SK-N-SH (cell line): ENCODE measurements at regions not wholly inside any gene's neighbourhood (a gene's known extent, or its start where the extent isn't known, plus 50 kb on each side); places are given as distances from the start of the nearest gene placed in this dataset.

Source experiments
- CTCF ChIA-PET: fragments of 300-600, 350-600 bp; formaldehyde crosslinking; extraction: SDS; loops from one replicate; lab custom pipeline; 2021; lab: Yijun Ruan, JAX
- POLR2A ChIA-PET: fragments of 350-600 bp; sonication (Branson Sonifier 250); formaldehyde crosslinking; extraction: SDS; loops from one replicate; lab custom pipeline; 2020; ENCODE audit warnings: antibody characterized with exemption, inconsistent platforms; lab: Yijun Ruan, JAX
- DNase-seq: peaks from one replicate; pipeline ENCODE4 v3.0.0; 2012
- H2AFZ ChIP-seq: fragments of 200-600 bp; sonication (generic); 2 replicates; pipeline ENCODE4 v1.8.1; 2016; ENCODE audit warnings: antibody characterized with exemption, mild to moderate bottlenecking, low read depth
- H3F3A ChIP-seq: fragments of 200-600 bp; sonication (generic); replicated peaks from 2 replicates; pipeline ENCODE3; 2016; ENCODE audit warnings: antibody characterized with exemption, mild to moderate bottlenecking; ENCODE audit not compliant: insufficient read depth
- H3K27ac ChIP-seq, 2 experiments: fragments of 200-500 bp in 1 of 2; fragments of 200-600 bp in 1 of 2; sonication (Bioruptor generic) in 1 of 2; sonication (generic), shearing (Covaris generic) in 1 of 2; 2 replicates each; pipeline versions ENCODE4 v1.5.1 to v1.6.1; 2014 to 2016; ENCODE audit warnings: low read depth in 2 of 2, inconsistent platforms in 1 of 2, low read length in 1 of 2, mild to moderate bottlenecking in 1 of 2, mixed read lengths in 1 of 2
- H3K27me3 ChIP-seq: fragments of 200-600 bp; sonication (generic), shearing (Covaris generic); 2 replicates; pipeline ENCODE4 v1.6.1; 2016; ENCODE audit warnings: mixed run types; ENCODE audit not compliant: insufficient read depth
- H3K36me3 ChIP-seq, 2 experiments: fragments of 200-500 bp in 1 of 2; fragments of 200-600 bp in 1 of 2; sonication (Bioruptor generic) in 1 of 2; sonication (generic) in 1 of 2; replicated peaks in 1 of 2; 2 replicates each; pipeline versions ENCODE3 to v1.5.1; 2014 to 2016; ENCODE audit warnings: low read length in 1 of 2, mild to moderate bottlenecking in 1 of 2; ENCODE audit not compliant: insufficient read depth in 2 of 2, control insufficient read depth in 1 of 2
- H3K4me1 ChIP-seq, 2 experiments: fragments of 200-500 bp in 1 of 2; fragments of 200-600 bp in 1 of 2; sonication (Bioruptor generic) in 1 of 2; sonication (generic), shearing (Covaris generic) in 1 of 2; 2 replicates each; pipeline versions ENCODE4 v1.5.1 to v1.6.1; 2014 to 2016; ENCODE audit warnings: low read depth in 1 of 2, low read length in 1 of 2, mixed run types in 1 of 2; ENCODE audit not compliant: insufficient read depth in 2 of 2, control insufficient read depth in 1 of 2
- H3K4me2 ChIP-seq: fragments of 200-600 bp; sonication (generic), shearing (Covaris generic); 2 replicates; pipeline ENCODE4 v1.6.1; 2017; ENCODE audit warnings: mixed run types
- H3K4me3 ChIP-seq, 2 experiments: fragments of 200-500 bp in 1 of 2; fragments of 200-600 bp in 1 of 2; sonication (Bioruptor generic) in 1 of 2; sonication (generic), shearing (Covaris generic) in 1 of 2; 2 replicates each; pipeline versions ENCODE4 v1.5.1 to v1.8.1; 2014 to 2016; ENCODE audit warnings: low read depth in 2 of 2, inconsistent platforms in 1 of 2, low read length in 1 of 2, mild to moderate bottlenecking in 1 of 2, mixed read lengths in 1 of 2, moderate library complexity in 1 of 2
- H3K79me2 ChIP-seq: fragments of 200-600 bp; sonication (generic); 2 replicates; pipeline ENCODE4 v1.8.1; 2017; ENCODE audit warnings: mild to moderate bottlenecking; ENCODE audit not compliant: insufficient read depth
- H3K9ac ChIP-seq: fragments of 200-600 bp; sonication (generic); 2 replicates; pipeline ENCODE4 v1.6.1; 2017; ENCODE audit warnings: mixed run types
- H3K9me2 ChIP-seq: fragments of 200-600 bp; sonication (generic); 2 replicates; pipeline ENCODE4 v1.6.1; 2017; ENCODE audit warnings: mixed run types
- H3K9me3 ChIP-seq: fragments of 200-600 bp; sonication (generic); 2 replicates; pipeline ENCODE4 v1.6.1; 2017; ENCODE audit warnings: mixed run types, mild to moderate bottlenecking, moderate library complexity
- H4K20me1 ChIP-seq: fragments of 200-600 bp; sonication (generic); 2 replicates; pipeline ENCODE4 v1.6.1; 2017; ENCODE audit warnings: mild to moderate bottlenecking, mixed run types; ENCODE audit not compliant: insufficient read depth
- EP300 ChIP-seq, 2 experiments: IDR thresholded peaks; 2 replicates each; pipeline versions ENCODE4 v1.4.0 to v1.6.1; 2012; ENCODE audit warnings: borderline replicate concordance in 1 of 2, low read depth in 1 of 2, low read length in 1 of 2
- EZH2phosphoT487 ChIP-seq: fragments of 200-600 bp; sonication (generic); IDR thresholded peaks from 2 replicates; pipeline ENCODE4 v1.6.1; 2017; ENCODE audit warnings: low read depth, mixed run types, mild to moderate bottlenecking, antibody characterized with exemption, moderate library complexity, borderline replicate concordance
- FOSL2 ChIP-seq: IDR thresholded peaks from 2 replicates; pipeline ENCODE4 v1.4.0; 2012; ENCODE audit warnings: low read depth, mild to moderate bottlenecking, moderate library complexity, borderline replicate concordance
- FOXM1 ChIP-seq: IDR thresholded peaks from 2 replicates; pipeline ENCODE4 v1.4.0; 2012; ENCODE audit warnings: low read depth, mild to moderate bottlenecking
- GABPA ChIP-seq: IDR thresholded peaks from 2 replicates; pipeline ENCODE4 v1.4.0; 2012; ENCODE audit warnings: low read depth, mild to moderate bottlenecking
- MXI1 ChIP-seq: IDR thresholded peaks from 2 replicates; pipeline ENCODE4 v1.6.1; 2012; ENCODE audit warnings: mild to moderate bottlenecking, low read depth, low read length, improper control_type of control experiment
- NFIC ChIP-seq: IDR thresholded peaks from 2 replicates; pipeline ENCODE4 v1.4.0; 2012; ENCODE audit warnings: borderline replicate concordance
- POLR2AphosphoS5 ChIP-seq: IDR thresholded peaks from 2 replicates; pipeline ENCODE4 v1.6.1; 2012; ENCODE audit warnings: low read depth, low read length
- RCOR1 ChIP-seq: fragments of 150-350 bp; IDR thresholded peaks from 2 replicates; pipeline ENCODE4 v1.6.1; 2017; ENCODE audit warnings: antibody characterized with exemption, low read length
- RFX5 ChIP-seq: IDR thresholded peaks from 2 replicates; pipeline ENCODE4 v1.6.1; 2012; ENCODE audit warnings: mild to moderate bottlenecking, improper control_type of control experiment, low read length
- TAF1 ChIP-seq: IDR thresholded peaks from 2 replicates; pipeline ENCODE4 v1.6.1; 2012; ENCODE audit warnings: low read depth, mild to moderate bottlenecking, low read length, moderate library complexity, borderline replicate concordance
- TEAD4 ChIP-seq: IDR thresholded peaks from 2 replicates; pipeline ENCODE4 v1.4.0; 2012; ENCODE audit warnings: mild to moderate bottlenecking, borderline replicate concordance; ENCODE audit not compliant: insufficient read depth
- YY1 ChIP-seq: IDR thresholded peaks from 2 replicates; pipeline ENCODE4 v1.4.0; 2012; ENCODE audit warnings: low read depth, mild to moderate bottlenecking
- WGBS: methylation state at CpG from one replicate; pipeline ENCODE4 v1.1.6; 2017; ENCODE audit warnings: low lambda C conversion rate; 5-methylcytosine and 5-hydroxymethylcytosine counted together
- TF ChIP-seq, protein P1 (sequence below): IDR thresholded peaks from 2 replicates; pipeline ENCODE4 v1.4.0; 2012; ENCODE audit warnings: low read depth, borderline replicate concordance
- TF ChIP-seq, protein P2 (sequence below): fragments of 150-350 bp; IDR thresholded peaks from 2 replicates; pipeline ENCODE4 v1.6.1; 2017; ENCODE audit warnings: antibody characterized with exemption, low read length, low read depth, borderline replicate concordance
- TF ChIP-seq, protein P3 (sequence below): fragments of 200-600 bp; sonication (generic); IDR thresholded peaks from 2 replicates; pipeline ENCODE4 v1.6.1; 2017; ENCODE audit warnings: antibody characterized with exemption, mild to moderate bottlenecking, moderate library complexity

DNA sequence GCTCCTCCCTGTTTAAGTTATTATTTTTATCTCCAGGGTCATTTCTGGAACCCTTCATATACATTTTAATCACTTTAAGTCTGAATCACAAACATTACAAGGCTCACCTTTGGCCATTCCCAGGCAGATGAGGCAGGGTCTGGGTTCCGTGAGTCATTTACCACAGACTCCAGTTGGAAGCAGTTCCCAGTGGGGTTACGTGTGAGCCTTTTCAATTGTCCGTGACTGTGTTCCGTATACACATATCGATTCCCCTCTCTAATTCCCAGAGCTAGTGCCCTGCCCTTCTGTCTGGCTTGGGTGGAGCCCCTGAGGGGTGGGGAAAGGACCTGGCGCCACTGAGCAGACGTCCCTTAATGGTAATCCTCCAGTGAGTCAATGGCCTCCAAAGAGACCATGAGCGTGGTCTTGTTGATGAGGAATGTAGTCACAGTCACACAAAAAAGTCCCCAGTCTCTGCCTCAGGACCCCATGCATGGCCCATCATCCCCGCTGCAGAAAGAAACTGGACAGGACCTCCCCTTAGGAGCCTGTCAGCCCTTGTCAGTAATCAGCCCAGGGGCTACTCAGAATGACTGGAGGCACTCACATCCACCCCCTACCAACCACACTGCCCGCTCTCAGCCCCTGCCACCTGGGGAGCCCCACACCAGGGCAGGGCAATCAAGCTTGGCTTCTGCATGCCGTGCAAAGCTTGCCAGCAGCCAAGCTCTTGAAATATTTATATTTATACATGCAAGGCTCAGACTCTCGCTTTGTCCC is 144.4 kb downstream of the ZIC5 start:
- Histone ChIP-seq H3K27me3 (no peaks in the 10 kb centered on the region), H3K36me3 (no peaks in the 10 kb centered on the region), H3K27ac (no peak overlapping the region), H3K9ac (no peak overlapping the region), H3K9me2 (no peaks in the 10 kb centered on the region), H3K4me2 (no peak overlapping the region), H3K4me3 (no peak overlapping the region), H4K20me1 (no peaks in the 10 kb centered on the region), H3K9me3 (no peaks in the 10 kb centered on the region), H3K79me2 (no peaks in the 10 kb centered on the region), H3F3A (no peaks in the 10 kb centered on the region), H3K4me1 (no peaks in the 10 kb centered on the region), H2AFZ (no peak overlapping the region)
- WGBS, result 60% methylated on average over 8 of the region's 12 CpGs
- POLR2A ChIA-PET, result no interaction called here
- no peak for TF ChIP-seq RFX5
- CTCF ChIA-PET, result no interaction called here
- no peak for DNase-seq

GRCh38 chr13:99823961-99824360 is 147.6 kb downstream of the ZIC5 start:
- H3F3A ChIP-seq, result no peaks in the 10 kb centered on the region
- ChIA-PET POLR2A (no interaction called here), CTCF (no interaction called here)
- no peak for TF ChIP-seq EZH2phosphoT487
- TF ChIP-seq TAF1, result no peak
- TF ChIP-seq EP300 (IDR thresholded peaks at IDR 0.05; ENCODE audit: borderline replicate concordance in 1 of 2, low read depth in 1 of 2, low read length in 1 of 2), result no peak
- TF ChIP-seq NFIC, result no peak
- no peak for TF ChIP-seq GABPA
- TF ChIP-seq POLR2AphosphoS5, result no peak
- TF ChIP-seq, protein P1, sequence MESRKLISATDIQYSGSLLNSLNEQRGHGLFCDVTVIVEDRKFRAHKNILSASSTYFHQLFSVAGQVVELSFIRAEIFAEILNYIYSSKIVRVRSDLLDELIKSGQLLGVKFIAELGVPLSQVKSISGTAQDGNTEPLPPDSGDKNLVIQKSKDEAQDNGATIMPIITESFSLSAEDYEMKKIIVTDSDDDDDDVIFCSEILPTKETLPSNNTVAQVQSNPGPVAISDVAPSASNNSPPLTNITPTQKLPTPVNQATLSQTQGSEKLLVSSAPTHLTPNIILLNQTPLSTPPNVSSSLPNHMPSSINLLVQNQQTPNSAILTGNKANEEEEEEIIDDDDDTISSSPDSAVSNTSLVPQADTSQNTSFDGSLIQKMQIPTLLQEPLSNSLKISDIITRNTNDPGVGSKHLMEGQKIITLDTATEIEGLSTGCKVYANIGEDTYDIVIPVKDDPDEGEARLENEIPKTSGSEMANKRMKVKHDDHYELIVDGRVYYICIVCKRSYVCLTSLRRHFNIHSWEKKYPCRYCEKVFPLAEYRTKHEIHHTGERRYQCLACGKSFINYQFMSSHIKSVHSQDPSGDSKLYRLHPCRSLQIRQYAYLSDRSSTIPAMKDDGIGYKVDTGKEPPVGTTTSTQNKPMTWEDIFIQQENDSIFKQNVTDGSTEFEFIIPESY, result no peak
- TF ChIP-seq, protein P2, sequence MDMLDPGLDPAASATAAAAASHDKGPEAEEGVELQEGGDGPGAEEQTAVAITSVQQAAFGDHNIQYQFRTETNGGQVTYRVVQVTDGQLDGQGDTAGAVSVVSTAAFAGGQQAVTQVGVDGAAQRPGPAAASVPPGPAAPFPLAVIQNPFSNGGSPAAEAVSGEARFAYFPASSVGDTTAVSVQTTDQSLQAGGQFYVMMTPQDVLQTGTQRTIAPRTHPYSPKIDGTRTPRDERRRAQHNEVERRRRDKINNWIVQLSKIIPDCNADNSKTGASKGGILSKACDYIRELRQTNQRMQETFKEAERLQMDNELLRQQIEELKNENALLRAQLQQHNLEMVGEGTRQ, result no peak
- TF ChIP-seq MXI1, result no peak
- TF ChIP-seq, protein P3, sequence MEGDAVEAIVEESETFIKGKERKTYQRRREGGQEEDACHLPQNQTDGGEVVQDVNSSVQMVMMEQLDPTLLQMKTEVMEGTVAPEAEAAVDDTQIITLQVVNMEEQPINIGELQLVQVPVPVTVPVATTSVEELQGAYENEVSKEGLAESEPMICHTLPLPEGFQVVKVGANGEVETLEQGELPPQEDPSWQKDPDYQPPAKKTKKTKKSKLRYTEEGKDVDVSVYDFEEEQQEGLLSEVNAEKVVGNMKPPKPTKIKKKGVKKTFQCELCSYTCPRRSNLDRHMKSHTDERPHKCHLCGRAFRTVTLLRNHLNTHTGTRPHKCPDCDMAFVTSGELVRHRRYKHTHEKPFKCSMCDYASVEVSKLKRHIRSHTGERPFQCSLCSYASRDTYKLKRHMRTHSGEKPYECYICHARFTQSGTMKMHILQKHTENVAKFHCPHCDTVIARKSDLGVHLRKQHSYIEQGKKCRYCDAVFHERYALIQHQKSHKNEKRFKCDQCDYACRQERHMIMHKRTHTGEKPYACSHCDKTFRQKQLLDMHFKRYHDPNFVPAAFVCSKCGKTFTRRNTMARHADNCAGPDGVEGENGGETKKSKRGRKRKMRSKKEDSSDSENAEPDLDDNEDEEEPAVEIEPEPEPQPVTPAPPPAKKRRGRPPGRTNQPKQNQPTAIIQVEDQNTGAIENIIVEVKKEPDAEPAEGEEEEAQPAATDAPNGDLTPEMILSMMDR, result no peak
- TF ChIP-seq RCOR1, result no peak
- TF ChIP-seq FOXM1, result no peak
- no peak for TF ChIP-seq FOSL2
- TF ChIP-seq YY1, result no peak
- no peak for TF ChIP-seq TEAD4
- no peaks in the 10 kb centered on the region for H3K36me3 ChIP-seq
- no peaks in the 10 kb centered on the region for H3K4me1 ChIP-seq
- no peaks in the 10 kb centered on the region for H3K9me3 ChIP-seq
- H4K20me1 ChIP-seq, result no peaks in the 10 kb centered on the region
- H3K27ac ChIP-seq, result no peak overlapping the region
- H3K79me2 ChIP-seq, result no peaks in the 10 kb centered on the region
- H2AFZ ChIP-seq, result no peak overlapping the region
- 62% methylated on average over 2 of the region's 2 CpGs for WGBS
- no peak overlapping the region for H3K9ac ChIP-seq
- H3K4me3 ChIP-seq, result no peak overlapping the region
- DNase-seq, result no peak
- H3K4me2 ChIP-seq, result no peak overlapping the region
- H3K27me3 ChIP-seq, result no peaks in the 10 kb centered on the region
- H3K9me2 ChIP-seq, result no peaks in the 10 kb centered on the region
